ENCODE measurements at regions not wholly inside any gene's neighbourhood (a gene's known extent, or its start where the extent isn't known, plus 50 kb on each side); places are given as distances from the start of the nearest gene placed in this dataset.

DNA sequence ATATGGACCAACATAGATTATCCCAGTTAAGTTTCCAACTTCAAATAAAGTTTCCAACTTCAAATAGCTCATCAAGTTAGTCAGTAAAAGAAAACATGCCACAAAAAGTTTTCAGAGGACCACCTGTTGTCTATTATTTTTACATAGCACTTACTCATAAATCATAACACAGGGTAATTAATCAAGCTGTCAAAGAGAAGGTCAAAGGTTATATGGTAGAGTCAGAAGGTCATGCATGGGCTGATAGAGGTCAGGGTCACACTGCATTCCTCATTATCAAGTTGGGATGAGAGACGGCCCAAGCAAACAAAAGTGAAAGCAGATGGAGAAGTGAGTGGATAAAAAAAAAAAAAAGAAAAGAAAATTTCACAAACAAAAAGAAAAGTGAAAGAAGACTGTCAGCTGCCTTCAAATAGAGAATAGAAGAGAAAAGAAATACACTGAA is 145.5 kb upstream of the POU5F2 start:
- Histone ChIP-seq H3K36me3 (no peaks in the 10 kb centered on the region), H3K4me1 (no peaks in the 10 kb centered on the region), H3K4me3 (no peak overlapping the region), H3K9me3 (no peaks in the 10 kb centered on the region), H3K27ac (no peak overlapping the region), H3K27me3 (no peaks in the 10 kb centered on the region)
- no peak for TF ChIP-seq POLR2AphosphoS5 (IDR thresholded peaks at IDR 0.05)
- no peak for TF ChIP-seq POLR2A (IDR thresholded peaks at IDR 0.05)
- TF ChIP-seq, protein P1, sequence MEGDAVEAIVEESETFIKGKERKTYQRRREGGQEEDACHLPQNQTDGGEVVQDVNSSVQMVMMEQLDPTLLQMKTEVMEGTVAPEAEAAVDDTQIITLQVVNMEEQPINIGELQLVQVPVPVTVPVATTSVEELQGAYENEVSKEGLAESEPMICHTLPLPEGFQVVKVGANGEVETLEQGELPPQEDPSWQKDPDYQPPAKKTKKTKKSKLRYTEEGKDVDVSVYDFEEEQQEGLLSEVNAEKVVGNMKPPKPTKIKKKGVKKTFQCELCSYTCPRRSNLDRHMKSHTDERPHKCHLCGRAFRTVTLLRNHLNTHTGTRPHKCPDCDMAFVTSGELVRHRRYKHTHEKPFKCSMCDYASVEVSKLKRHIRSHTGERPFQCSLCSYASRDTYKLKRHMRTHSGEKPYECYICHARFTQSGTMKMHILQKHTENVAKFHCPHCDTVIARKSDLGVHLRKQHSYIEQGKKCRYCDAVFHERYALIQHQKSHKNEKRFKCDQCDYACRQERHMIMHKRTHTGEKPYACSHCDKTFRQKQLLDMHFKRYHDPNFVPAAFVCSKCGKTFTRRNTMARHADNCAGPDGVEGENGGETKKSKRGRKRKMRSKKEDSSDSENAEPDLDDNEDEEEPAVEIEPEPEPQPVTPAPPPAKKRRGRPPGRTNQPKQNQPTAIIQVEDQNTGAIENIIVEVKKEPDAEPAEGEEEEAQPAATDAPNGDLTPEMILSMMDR (IDR thresholded peaks at IDR 0.05), result no peak
- DNase-seq (ENCODE audit: low spot score in 2 of 2), result no peak
- intact Hi-C loops (cut with DNase I; ENCODE audit: low total_unique reads), result no loop called here

DNA sequence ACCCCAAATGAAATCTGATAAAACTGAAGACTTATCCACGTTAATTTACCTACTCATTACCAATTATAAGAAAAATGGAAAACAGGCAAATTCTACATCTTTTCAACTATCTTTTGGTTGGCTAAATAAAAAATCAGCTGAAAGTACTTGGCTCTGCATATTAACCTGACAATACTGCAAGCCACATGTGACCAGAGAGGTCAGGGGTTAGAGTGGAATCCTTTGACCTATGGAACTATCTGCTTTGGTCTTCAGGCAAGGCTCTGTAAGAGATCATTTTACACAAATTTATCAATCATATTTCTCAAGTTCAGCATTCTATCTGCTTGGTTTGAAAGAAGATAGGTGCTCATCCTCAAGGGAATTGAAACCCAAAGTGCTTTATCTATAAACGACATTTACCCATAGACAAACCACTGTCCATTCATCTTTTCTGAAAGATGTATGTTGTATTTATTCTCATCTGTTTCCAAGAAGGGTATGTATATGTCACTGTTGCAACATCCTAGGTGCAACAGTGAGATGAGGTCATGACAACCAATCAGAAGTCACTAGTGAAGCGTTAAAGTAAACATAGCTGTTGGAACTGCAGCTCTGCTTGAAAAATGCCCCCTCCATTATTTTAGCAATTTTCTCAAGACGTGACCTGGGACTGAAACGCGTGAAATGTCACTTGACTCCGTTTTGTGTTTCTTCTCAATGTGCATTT is 144.9 kb upstream of the POU5F2 start:
- intact Hi-C loops (cut with DNase I; ENCODE audit: low total_unique reads), result no loop called here
- no peaks in the 10 kb centered on the region for H3K36me3 ChIP-seq
- H3K4me1 ChIP-seq, result no peaks in the 10 kb centered on the region
- no peaks in the 10 kb centered on the region for H3K27me3 ChIP-seq
- H3K27ac ChIP-seq, result no peak overlapping the region
- TF ChIP-seq POLR2AphosphoS5 (IDR thresholded peaks at IDR 0.05) (no peak), POLR2A (IDR thresholded peaks at IDR 0.05) (no peak)
- TF ChIP-seq, protein P1 (IDR thresholded peaks at IDR 0.05), result no peak
- no peak overlapping the region for H3K4me3 ChIP-seq
- no peak for DNase-seq (ENCODE audit: low spot score in 2 of 2)
- H3K9me3 ChIP-seq, result no peaks in the 10 kb centered on the region

DNA sequence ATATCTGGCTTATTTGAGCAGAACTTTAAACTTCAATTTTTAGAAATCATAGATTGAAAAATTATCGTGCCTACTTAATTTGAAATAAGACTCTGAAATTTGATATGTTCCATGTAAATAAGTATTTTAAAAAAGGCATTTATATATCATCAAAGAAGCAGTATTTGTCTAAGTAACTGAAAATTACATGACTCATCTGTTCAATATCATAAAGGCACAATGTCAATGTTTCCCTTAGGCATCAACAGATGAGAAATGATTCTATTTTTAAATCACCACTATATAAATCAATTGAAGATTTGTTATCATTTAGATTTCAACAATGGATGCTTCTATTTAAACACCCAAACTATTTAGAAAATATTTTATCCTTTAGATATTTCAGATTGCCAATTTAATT is 142.9 kb upstream of the POU5F2 start:
- TF ChIP-seq, protein P1 (IDR thresholded peaks at IDR 0.05), result no peak
- TF ChIP-seq POLR2A (IDR thresholded peaks at IDR 0.05) (no peak), POLR2AphosphoS5 (IDR thresholded peaks at IDR 0.05) (no peak)
- intact Hi-C loops (cut with DNase I; ENCODE audit: low total_unique reads), result no loop called here
- H3K4me1 ChIP-seq, result no peaks in the 10 kb centered on the region

GRCh38 chr5:93883459-93883858 is 142.1 kb upstream of the POU5F2 start:
- TF ChIP-seq POLR2A (IDR thresholded peaks at IDR 0.05) (no peak), POLR2AphosphoS5 (IDR thresholded peaks at IDR 0.05) (no peak)
- TF ChIP-seq, protein P1 (IDR thresholded peaks at IDR 0.05), result no peak
- Histone ChIP-seq H3K27me3 (no peaks in the 10 kb centered on the region), H3K27ac (no peak overlapping the region), H3K36me3 (peaks cover 4% of the 10 kb centered on the region), H3K9me3 (no peaks in the 10 kb centered on the region), H3K4me3 (no peak overlapping the region), H3K4me1 (no peaks in the 10 kb centered on the region)
- intact Hi-C loops (cut with DNase I; ENCODE audit: low total_unique reads), result no loop called here
- DNase-seq (ENCODE audit: low spot score in 2 of 2), result no peak

More for the DNA sequence above, 142.9 kb upstream of the POU5F2 start:
- Histone ChIP-seq H3K9me3 (no peaks in the 10 kb centered on the region), H3K4me3 (no peak overlapping the region), H3K27ac (no peak overlapping the region), H3K36me3 (peaks cover 4% of the 10 kb centered on the region), H3K27me3 (no peaks in the 10 kb centered on the region)
- no peak for DNase-seq (ENCODE audit: low spot score in 2 of 2)

DNA sequence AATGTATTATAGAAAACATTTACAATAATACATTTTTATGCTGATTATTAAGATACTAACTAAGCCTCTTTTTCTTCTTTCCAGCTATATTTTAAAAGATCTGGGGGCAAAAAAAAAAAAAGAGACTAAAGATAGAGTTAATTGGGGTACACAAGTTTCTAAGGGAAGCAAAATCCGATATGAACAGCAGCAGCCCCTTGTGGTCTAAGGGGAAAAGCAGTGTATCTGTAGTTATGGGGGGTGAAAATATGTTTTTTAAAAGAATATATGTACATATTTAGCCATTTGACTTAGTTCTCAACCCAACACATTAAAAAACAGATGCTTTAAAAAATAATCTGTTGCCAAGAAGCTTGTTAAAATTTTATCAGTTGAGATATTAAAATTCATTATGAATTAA is 134.3 kb upstream of the POU5F2 start:
- DNase-seq (ENCODE audit: low spot score in 2 of 2), result no peak
- TF ChIP-seq, protein P1 (IDR thresholded peaks at IDR 0.05), result no peak
- TF ChIP-seq POLR2A (IDR thresholded peaks at IDR 0.05) (no peak), POLR2AphosphoS5 (IDR thresholded peaks at IDR 0.05) (no peak)
- intact Hi-C loops (cut with DNase I; ENCODE audit: low total_unique reads), result no loop called here
- H3K4me3 ChIP-seq, result no peak overlapping the region
- H3K9me3 ChIP-seq, result no peaks in the 10 kb centered on the region
- no peak overlapping the region for H3K27ac ChIP-seq
- H3K4me1 ChIP-seq, result no peaks in the 10 kb centered on the region
- no peaks in the 10 kb centered on the region for H3K36me3 ChIP-seq
- H3K27me3 ChIP-seq, result no peaks in the 10 kb centered on the region
